Peyer's patch (tissue), 4 donors: ENCODE measurements at regions not wholly inside any gene's neighbourhood (a gene's known extent, or its start where the extent isn't known, plus 50 kb on each side); places are given as distances from the start of the nearest gene placed in this dataset.

Experiments used
- DNase-seq, 3 donors: peaks; one replicate each; pipeline ENCODE4 v3.0.0-alpha.2; 2017 to 2019
- H3K27ac ChIP-seq, 4 donors: fragments of 200-600 bp; sonication (generic); one replicate each; pipeline ENCODE4 v1.5.1; 2016 to 2019
- H3K27me3 ChIP-seq, 2 donors: fragments of 200-600 bp; sonication (generic); one replicate each; pipeline ENCODE4 v1.5.1; 2019
- H3K36me3 ChIP-seq, 3 donors: fragments of 200-600 bp; sonication (generic); one replicate each; pipeline ENCODE4 v1.5.1; 2016 to 2019
- H3K4me1 ChIP-seq, 4 donors: fragments of 200-600 bp; sonication (generic); one replicate each; pipeline ENCODE4 v1.5.1; 2016 to 2019
- H3K4me3 ChIP-seq, 4 donors: fragments of 200-600 bp; sonication (generic); 1 replicate in 3 of 4; 2 replicates in 1 of 4; pipeline ENCODE4 v1.5.1; 2016 to 2019; ENCODE audit warnings: mild to moderate bottlenecking in 1 of 4
- H3K9me3 ChIP-seq, 4 donors: fragments of 200-600 bp; sonication (generic); one replicate each; pipeline ENCODE4 v1.5.1; 2016 to 2019; ENCODE audit warnings: mild to moderate bottlenecking in 1 of 4
- CTCF ChIP-seq, 6 experiments: fragments of 450-650 bp in 4 of 6; fragments of 200-600 bp in 2 of 6; sonication (generic) in 1 of 6; IDR thresholded peaks; one replicate each; pipeline ENCODE4 v1.5.1; 2017 to 2019; ENCODE audit warnings: antibody characterized with exemption in 6 of 6, mild to moderate bottlenecking in 3 of 6, moderate library complexity in 1 of 6
- POLR2A ChIP-seq, 2 donors: fragments of 450-650 bp; IDR thresholded peaks; one replicate each; pipeline ENCODE4 v1.5.1; 2017; ENCODE audit warnings: antibody characterized with exemption in 2 of 2, mild to moderate bottlenecking in 2 of 2, moderate library complexity in 2 of 2

GRCh38 chr20:21016751-21017150 is 89.4 kb downstream of the LINC00237 start:
- Histone ChIP-seq H3K4me3 (no peak overlapping the region), H3K27me3 (no peaks in the 10 kb centered on the region), H3K27ac (no peak overlapping the region), H3K4me1 (no peaks in the 10 kb centered on the region), H3K9me3 (no peaks in the 10 kb centered on the region), H3K36me3 (no peaks in the 10 kb centered on the region)
- TF ChIP-seq POLR2A (IDR thresholded peaks at IDR 0.05) (no peak), CTCF (IDR thresholded peaks at IDR 0.05) (no peak)
- DNase-seq, result no peak

GRCh38 chr20:21014528-21014927 is 91.6 kb downstream of the LINC00237 start:
- Histone ChIP-seq H3K4me1 (no peaks in the 10 kb centered on the region), H3K9me3 (no peaks in the 10 kb centered on the region), H3K36me3 (no peaks in the 10 kb centered on the region), H3K27ac (no peak overlapping the region), H3K27me3 (no peaks in the 10 kb centered on the region), H3K4me3 (no peak overlapping the region)
- no peak for DNase-seq
- no peak for TF ChIP-seq POLR2A (IDR thresholded peaks at IDR 0.05)
- TF ChIP-seq CTCF (IDR thresholded peaks at IDR 0.05), result no peak

- TF ChIP-seq CTCF (IDR thresholded peaks at IDR 0.05) (no peak), POLR2A (IDR thresholded peaks at IDR 0.05) (no peak)
- Histone ChIP-seq H3K4me1 (no peaks in the 10 kb centered on the region), H3K27me3 (no peaks in the 10 kb centered on the region), H3K27ac (no peak overlapping the region), H3K36me3 (no peaks in the 10 kb centered on the region), H3K9me3 (no peaks in the 10 kb centered on the region), H3K4me3 (no peak overlapping the region)
- no peak for DNase-seq
These were observed 97.2 kb downstream of the LINC00237 start for GRCh38 chr20:21008951-21009350.

GRCh38 chr20:21006611-21007010 is 99.5 kb downstream of the LINC00237 start:
- Histone ChIP-seq H3K27me3 (no peaks in the 10 kb centered on the region), H3K36me3 (no peaks in the 10 kb centered on the region), H3K27ac (no peak overlapping the region), H3K4me3 (no peak overlapping the region), H3K9me3 (no peaks in the 10 kb centered on the region), H3K4me1 (no peaks in the 10 kb centered on the region)
- no peak for DNase-seq
- TF ChIP-seq CTCF (IDR thresholded peaks at IDR 0.05), result no peak
- no peak for TF ChIP-seq POLR2A (IDR thresholded peaks at IDR 0.05)

GRCh38 chr20:21004386-21005076 is 101.6 kb downstream of the LINC00237 start:
- Histone ChIP-seq H3K27me3 (no peaks in the 10 kb centered on the region), H3K27ac (no peak overlapping the region), H3K4me3 (no peak overlapping the region), H3K4me1 (no peaks in the 10 kb centered on the region), H3K9me3 (no peaks in the 10 kb centered on the region), H3K36me3 (no peaks in the 10 kb centered on the region)
- TF ChIP-seq POLR2A (IDR thresholded peaks at IDR 0.05), result no peak
- TF ChIP-seq CTCF (IDR thresholded peaks at IDR 0.05), result no peak
- DNase-seq, result no peak

- H3K4me1 ChIP-seq, result no peaks in the 10 kb centered on the region
- H3K36me3 ChIP-seq, result no peaks in the 10 kb centered on the region
- no peak overlapping the region for H3K4me3 ChIP-seq
- no peak for DNase-seq
- no peaks in the 10 kb centered on the region for H3K9me3 ChIP-seq
- H3K27me3 ChIP-seq, result no peaks in the 10 kb centered on the region
- H3K27ac ChIP-seq, result no peak overlapping the region
- TF ChIP-seq POLR2A (IDR thresholded peaks at IDR 0.05), result no peak
- no peak for TF ChIP-seq CTCF (IDR thresholded peaks at IDR 0.05)
These were observed 102.3 kb downstream of the LINC00237 start for GRCh38 chr20:21003902-21004301.
